ENCODE measurements at regions not wholly inside any gene's neighbourhood (a gene's known extent, or its start where the extent isn't known, plus 50 kb on each side); places are given as distances from the start of the nearest gene placed in this dataset.

DNA sequence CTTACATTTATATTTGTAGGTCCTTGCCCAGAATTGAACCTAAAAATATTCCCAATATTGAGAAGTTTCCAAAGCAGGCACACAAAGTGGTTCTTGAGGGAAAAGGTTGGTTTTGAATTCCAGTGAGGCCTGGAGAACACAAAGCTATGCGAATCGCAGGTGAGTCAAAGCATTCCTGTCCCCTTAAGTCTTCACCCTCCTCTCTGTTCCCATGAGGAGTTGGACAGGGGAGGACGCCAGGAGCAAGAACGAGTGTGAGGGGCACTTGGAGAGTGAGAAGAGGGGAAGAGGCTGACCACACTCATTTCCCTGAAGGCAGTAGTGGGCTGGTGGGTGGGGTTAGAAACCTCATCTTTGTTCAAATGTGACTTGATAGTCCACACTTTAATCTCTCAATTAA lies 185.8 kb upstream of the EOMES start:
- no peak for TF ChIP-seq EP300 (IDR thresholded peaks at IDR 0.05)
- TF ChIP-seq, protein P1, sequence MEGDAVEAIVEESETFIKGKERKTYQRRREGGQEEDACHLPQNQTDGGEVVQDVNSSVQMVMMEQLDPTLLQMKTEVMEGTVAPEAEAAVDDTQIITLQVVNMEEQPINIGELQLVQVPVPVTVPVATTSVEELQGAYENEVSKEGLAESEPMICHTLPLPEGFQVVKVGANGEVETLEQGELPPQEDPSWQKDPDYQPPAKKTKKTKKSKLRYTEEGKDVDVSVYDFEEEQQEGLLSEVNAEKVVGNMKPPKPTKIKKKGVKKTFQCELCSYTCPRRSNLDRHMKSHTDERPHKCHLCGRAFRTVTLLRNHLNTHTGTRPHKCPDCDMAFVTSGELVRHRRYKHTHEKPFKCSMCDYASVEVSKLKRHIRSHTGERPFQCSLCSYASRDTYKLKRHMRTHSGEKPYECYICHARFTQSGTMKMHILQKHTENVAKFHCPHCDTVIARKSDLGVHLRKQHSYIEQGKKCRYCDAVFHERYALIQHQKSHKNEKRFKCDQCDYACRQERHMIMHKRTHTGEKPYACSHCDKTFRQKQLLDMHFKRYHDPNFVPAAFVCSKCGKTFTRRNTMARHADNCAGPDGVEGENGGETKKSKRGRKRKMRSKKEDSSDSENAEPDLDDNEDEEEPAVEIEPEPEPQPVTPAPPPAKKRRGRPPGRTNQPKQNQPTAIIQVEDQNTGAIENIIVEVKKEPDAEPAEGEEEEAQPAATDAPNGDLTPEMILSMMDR (IDR thresholded peaks at IDR 0.05): no peak
